Ascending aorta (tissue), 2 donors: ENCODE measurements at regions not wholly inside any gene's neighbourhood (a gene's known extent, or its start where the extent isn't known, plus 50 kb on each side); places are given as distances from the start of the nearest gene placed in this dataset.
A peak's percentile ranks its signal among the peaks of the same experiment; 100 is the strongest.

Experiments used
- DNase-seq, 2 donors: peaks; one replicate each; pipeline ENCODE4 v3.0.0-alpha.2; 2019; ENCODE audit warnings: low spot score in 2 of 2
- H3K27ac ChIP-seq, 2 donors: fragments of 200-600 bp; sonication (generic); one replicate each; pipeline ENCODE4 v1.5.1; 2016 to 2017; ENCODE audit warnings: mild to moderate bottlenecking in 1 of 2
- H3K27me3 ChIP-seq: fragments of 200-600 bp; sonication (generic); one replicate; pipeline ENCODE4 v1.5.1; 2017
- H3K36me3 ChIP-seq, 2 donors: fragments of 200-600 bp; sonication (generic); one replicate each; pipeline ENCODE4 v1.5.1; 2016
- H3K4me1 ChIP-seq, 2 donors: fragments of 200-600 bp; sonication (generic); one replicate each; pipeline ENCODE4 v1.5.1; 2016 to 2017; ENCODE audit warnings: mild to moderate bottlenecking in 1 of 2
- H3K4me3 ChIP-seq, 2 donors: fragments of 200-600 bp; sonication (generic); one replicate each; pipeline ENCODE4 v1.5.1; 2016 to 2017; ENCODE audit warnings: mild to moderate bottlenecking in 1 of 2
- H3K9me3 ChIP-seq, 2 donors: fragments of 200-600 bp; sonication (generic); one replicate each; pipeline ENCODE4 v1.5.1; 2016
- intact Hi-C: fragments of 100-400 bp; cut with DNase I; formaldehyde crosslinking; loops from one replicate; pipeline ENCODE4 v1.15.1; 2023
- TF ChIP-seq, protein P1 (sequence below), 3 experiments: fragments of 200-600 bp in 2 of 3; fragments of 450-650 bp in 1 of 3; sonication (generic) in 2 of 3; IDR thresholded peaks; one replicate each; pipeline ENCODE4 v1.5.1; 2016 to 2019; ENCODE audit warnings: antibody characterized with exemption in 3 of 3, mild to moderate bottlenecking in 1 of 3, moderate library complexity in 1 of 3

DNA sequence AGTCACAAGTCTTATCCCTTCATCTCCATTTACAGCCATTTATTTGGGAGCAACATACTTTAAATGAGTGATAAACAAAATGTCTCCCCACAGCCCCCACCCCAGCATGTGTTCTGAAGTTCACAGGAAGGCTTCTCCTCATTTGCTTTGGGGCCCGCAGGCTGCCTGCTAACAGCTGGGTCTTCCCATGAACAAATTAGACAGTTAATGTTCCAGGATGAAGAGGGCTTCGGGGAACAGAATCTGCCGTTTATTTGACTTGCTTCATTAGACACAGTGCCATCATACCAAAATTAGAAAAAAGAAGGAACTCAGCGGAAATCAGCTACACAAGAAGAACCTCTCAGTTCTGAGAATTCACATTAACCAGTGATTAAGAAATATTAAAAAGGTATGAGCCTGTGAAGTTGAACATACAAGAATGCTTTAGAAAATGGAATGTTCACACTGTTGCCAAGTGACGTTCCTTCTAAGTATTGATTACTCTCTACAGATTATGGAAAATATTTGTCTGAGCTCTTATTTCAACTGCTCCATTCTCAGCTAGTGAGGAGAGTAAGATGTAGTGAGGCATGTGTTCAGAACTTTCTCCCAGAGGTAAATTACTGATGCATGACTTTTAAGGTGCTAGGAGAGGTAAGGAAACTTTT lies 107.5 kb upstream of the THBS1 start:
- Histone ChIP-seq H3K9me3 (no peaks in the 10 kb centered on the region), H3K4me1 (no peaks in the 10 kb centered on the region), H3K27me3 (no peaks in the 10 kb centered on the region), H3K27ac (peak overlapping the region; percentile 65 to 69), H3K36me3 (no peaks in the 10 kb centered on the region), H3K4me3 (no peak overlapping the region)
- TF ChIP-seq, protein P1, sequence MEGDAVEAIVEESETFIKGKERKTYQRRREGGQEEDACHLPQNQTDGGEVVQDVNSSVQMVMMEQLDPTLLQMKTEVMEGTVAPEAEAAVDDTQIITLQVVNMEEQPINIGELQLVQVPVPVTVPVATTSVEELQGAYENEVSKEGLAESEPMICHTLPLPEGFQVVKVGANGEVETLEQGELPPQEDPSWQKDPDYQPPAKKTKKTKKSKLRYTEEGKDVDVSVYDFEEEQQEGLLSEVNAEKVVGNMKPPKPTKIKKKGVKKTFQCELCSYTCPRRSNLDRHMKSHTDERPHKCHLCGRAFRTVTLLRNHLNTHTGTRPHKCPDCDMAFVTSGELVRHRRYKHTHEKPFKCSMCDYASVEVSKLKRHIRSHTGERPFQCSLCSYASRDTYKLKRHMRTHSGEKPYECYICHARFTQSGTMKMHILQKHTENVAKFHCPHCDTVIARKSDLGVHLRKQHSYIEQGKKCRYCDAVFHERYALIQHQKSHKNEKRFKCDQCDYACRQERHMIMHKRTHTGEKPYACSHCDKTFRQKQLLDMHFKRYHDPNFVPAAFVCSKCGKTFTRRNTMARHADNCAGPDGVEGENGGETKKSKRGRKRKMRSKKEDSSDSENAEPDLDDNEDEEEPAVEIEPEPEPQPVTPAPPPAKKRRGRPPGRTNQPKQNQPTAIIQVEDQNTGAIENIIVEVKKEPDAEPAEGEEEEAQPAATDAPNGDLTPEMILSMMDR (IDR thresholded peaks at IDR 0.05): no peak
- intact Hi-C loops: no loop called here
- DNase-seq: no peak

GRCh38 chr15:39474657-39475056 lies 106.2 kb upstream of the THBS1 start:
- TF ChIP-seq, protein P1 (IDR thresholded peaks at IDR 0.05): no peak
- H3K27ac ChIP-seq: no peak overlapping the region
- no peak overlapping the region for H3K4me3 ChIP-seq
- H3K27me3 ChIP-seq: no peaks in the 10 kb centered on the region
- intact Hi-C loops: no loop called here
- no peak for DNase-seq
- no peaks in the 10 kb centered on the region for H3K36me3 ChIP-seq
- no peaks in the 10 kb centered on the region for H3K9me3 ChIP-seq
- no peaks in the 10 kb centered on the region for H3K4me1 ChIP-seq

GRCh38 chr15:39478996-39479395 lies 101.9 kb upstream of the THBS1 start:
- Histone ChIP-seq H3K9me3 (no peaks in the 10 kb centered on the region), H3K27me3 (no peaks in the 10 kb centered on the region), H3K4me1 (no peaks in the 10 kb centered on the region), H3K36me3 (no peaks in the 10 kb centered on the region), H3K27ac (no peak overlapping the region), H3K4me3 (no peak overlapping the region)
- intact Hi-C loops: no loop called here
- TF ChIP-seq, protein P1 (IDR thresholded peaks at IDR 0.05): no peak
- DNase-seq: no peak

- H3K36me3 ChIP-seq: no peaks in the 10 kb centered on the region
- TF ChIP-seq, protein P1 (IDR thresholded peaks at IDR 0.05): no peak
- no peak overlapping the region for H3K4me3 ChIP-seq
- H3K27ac ChIP-seq: no peak overlapping the region
- no peaks in the 10 kb centered on the region for H3K4me1 ChIP-seq
- H3K27me3 ChIP-seq: no peaks in the 10 kb centered on the region
- no peak for DNase-seq
- H3K9me3 ChIP-seq: no peaks in the 10 kb centered on the region
- intact Hi-C loops: no loop called here
Measured at GRCh38 chr15:39479911-39480310, 101.0 kb upstream of the THBS1 start.

DNA sequence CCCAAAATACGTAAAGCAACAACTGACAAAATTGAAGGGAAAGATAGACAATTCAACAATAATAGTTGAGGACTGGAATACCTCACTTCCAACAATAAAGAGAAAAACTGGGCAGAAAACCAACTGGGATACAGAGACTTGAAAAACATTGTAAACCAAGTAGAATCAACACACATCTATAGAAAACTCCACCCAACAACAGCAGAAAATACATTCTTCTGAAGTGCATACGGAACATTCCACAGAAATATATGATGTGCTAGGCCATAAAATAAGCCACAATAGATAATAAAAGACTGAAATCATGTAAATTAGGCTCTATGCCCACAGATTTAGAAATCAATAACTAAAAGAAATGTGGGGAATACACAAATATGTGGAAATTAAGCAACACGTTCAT lies 98.4 kb upstream of the THBS1 start:
- TF ChIP-seq, protein P1 (IDR thresholded peaks at IDR 0.05): no peak
- intact Hi-C loops: no loop called here
- Histone ChIP-seq H3K9me3 (no peaks in the 10 kb centered on the region), H3K27ac (no peak overlapping the region), H3K4me1 (no peaks in the 10 kb centered on the region), H3K36me3 (no peaks in the 10 kb centered on the region), H3K27me3 (no peaks in the 10 kb centered on the region), H3K4me3 (no peak overlapping the region)
- no peak for DNase-seq
